GM23338 (cell line): ENCODE measurements at regions not wholly inside any gene's neighbourhood (a gene's known extent, or its start where the extent isn't known, plus 50 kb on each side); places are given as distances from the start of the nearest gene placed in this dataset.

ENCODE experiments used
- ATAC-seq: fragments of 200-7000 bp; cut with Tn5 transposase; 3 replicates; pipeline ENCODE4 v1.9.1; 2020
- DNase-seq: peaks from one replicate; pipeline ENCODE4 v3.0.0-alpha.2; 2015; ENCODE audit warnings: low spot score
- H2AFZ ChIP-seq: fragments of 200-600 bp; sonication (generic); 2 replicates; pipeline ENCODE4 v1.8.0; 2016; ENCODE audit warnings: antibody characterized with exemption, mild to moderate bottlenecking, moderate library complexity
- H3F3A ChIP-seq: fragments of 200-600 bp; sonication (generic); replicated peaks from 2 replicates; pipeline ENCODE4 v1.8.0; 2017; ENCODE audit warnings: antibody characterized with exemption, mixed run types, low read depth
- H3K27ac ChIP-seq: fragments of 200-600 bp; sonication (generic); 2 replicates; pipeline ENCODE4 v1.6.1; 2016; ENCODE audit warnings: low read depth
- H3K27me3 ChIP-seq: fragments of 200-600 bp; sonication (generic); 2 replicates; pipeline ENCODE4 v1.8.0; 2016; ENCODE audit warnings: mild to moderate bottlenecking, mixed run types, moderate library complexity; ENCODE audit not compliant: insufficient read depth
- H3K36me3 ChIP-seq: fragments of 200-600 bp; sonication (generic); 2 replicates; pipeline ENCODE4 v1.8.0; 2016; ENCODE audit warnings: mild to moderate bottlenecking; ENCODE audit not compliant: insufficient read depth
- H3K4me1 ChIP-seq: fragments of 200-600 bp; sonication (generic); 2 replicates; pipeline ENCODE4 v1.8.0; 2016; ENCODE audit warnings: mild to moderate bottlenecking, moderate library complexity; ENCODE audit not compliant: insufficient read depth
- H3K4me2 ChIP-seq: fragments of 200-600 bp; sonication (generic); 2 replicates; pipeline ENCODE4 v1.7.1; 2017; ENCODE audit warnings: mixed run types
- H3K4me3 ChIP-seq: fragments of 200-600 bp; sonication (generic); 2 replicates; pipeline ENCODE4 v1.6.1; 2016; ENCODE audit warnings: mixed run types
- H3K79me2 ChIP-seq: fragments of 200-600 bp; sonication (generic); replicated peaks from 2 replicates; pipeline ENCODE4 v1.8.0; 2017; ENCODE audit warnings: mild to moderate bottlenecking; ENCODE audit not compliant: insufficient read depth
- H3K9me2 ChIP-seq: fragments of 200-600 bp; sonication (generic); 2 replicates; pipeline ENCODE4 v1.8.0; 2017; ENCODE audit not compliant: insufficient read depth
- H4K20me1 ChIP-seq: fragments of 200-600 bp; sonication (generic); replicated peaks from 2 replicates; pipeline ENCODE4 v1.8.0; 2017; ENCODE audit warnings: mild to moderate bottlenecking; ENCODE audit not compliant: insufficient read depth
- H3K27ac Mint-ChIP-seq: 2 replicates; pipeline ENCODE4 v1.8.0; 2020; ENCODE audit warnings: inconsistent platforms, mild to moderate bottlenecking, moderate library complexity, mixed read lengths
- H3K27me3 Mint-ChIP-seq: 3 replicates; pipeline ENCODE4 v1.8.0; 2022; ENCODE audit warnings: low read depth, mild to moderate bottlenecking, moderate library complexity, mixed read lengths, inconsistent platforms; ENCODE audit not compliant: insufficient read depth, poor library complexity
- H3K36me3 Mint-ChIP-seq: 3 replicates; pipeline ENCODE4 v1.8.0; 2021; ENCODE audit warnings: low read depth, mild to moderate bottlenecking, inconsistent platforms, moderate library complexity, mixed read lengths
- H3K4me1 Mint-ChIP-seq: 3 replicates; pipeline ENCODE4 v1.8.0; 2020; ENCODE audit warnings: mild to moderate bottlenecking, inconsistent platforms, mixed read lengths
- H3K4me3 Mint-ChIP-seq: 3 replicates; pipeline ENCODE4 v1.8.0; 2021; ENCODE audit warnings: moderate library complexity, mild to moderate bottlenecking, inconsistent platforms, mixed read lengths
- H3K9me3 Mint-ChIP-seq: 3 replicates; pipeline ENCODE4 v1.8.0; 2020; ENCODE audit warnings: moderate library complexity, mild to moderate bottlenecking, inconsistent platforms, mixed read lengths
- CREB1 ChIP-seq: fragments of 250-450 bp; sonication (Bioruptor Pico); IDR thresholded peaks from 2 replicates; pipeline ENCODE4 v1.5.0; 2020; ENCODE audit warnings: low read depth, mild to moderate bottlenecking, moderate library complexity
- ETS1 ChIP-seq: IDR thresholded peaks from 2 replicates; pipeline ENCODE4 v1.6.1; 2016; ENCODE audit warnings: antibody characterized with exemption
- EZH2phosphoT487 ChIP-seq: fragments of 200-600 bp; sonication (generic); IDR thresholded peaks from one replicate; pipeline ENCODE4 v1.8.1; 2018; ENCODE audit warnings: antibody characterized with exemption; ENCODE audit not compliant: unreplicated experiment
- JUNB ChIP-seq: IDR thresholded peaks from one replicate; pipeline ENCODE4 v1.6.1; 2016; ENCODE audit warnings: antibody characterized with exemption; ENCODE audit not compliant: unreplicated experiment
- NANOG ChIP-seq: IDR thresholded peaks from 2 replicates; pipeline ENCODE4 v1.6.1; 2016; ENCODE audit warnings: antibody characterized with exemption, borderline replicate concordance
- POLR2AphosphoS5 ChIP-seq: IDR thresholded peaks from 2 replicates; pipeline ENCODE4 v1.6.1; 2016; ENCODE audit warnings: antibody characterized with exemption, low read depth
- STAT1 ChIP-seq: IDR thresholded peaks from one replicate; pipeline ENCODE4 v1.6.1; 2016; ENCODE audit warnings: antibody characterized with exemption; ENCODE audit not compliant: unreplicated experiment
- ZNF114 ChIP-seq: fragments of 250-450 bp; sonication (Bioruptor Pico); IDR thresholded peaks from 2 replicates; pipeline ENCODE4 v1.5.0; 2020; ENCODE audit warnings: mild to moderate bottlenecking, moderate library complexity
- ZNF331 ChIP-seq: fragments of 250-450 bp; sonication (Bioruptor Pico); IDR thresholded peaks from 2 replicates; pipeline ENCODE4 v1.5.0; 2020; ENCODE audit warnings: low read depth, mild to moderate bottlenecking, moderate library complexity
- TF ChIP-seq, protein P1 (sequence below), 2 experiments: fragments of 200-600 bp in 1 of 2; sonication (generic) in 1 of 2; conservative IDR thresholded peaks; 2 replicates each; pipeline versions ENCODE4 v1.5.1 to v1.6.1; 2016 to 2017; ENCODE audit warnings: antibody characterized with exemption in 2 of 2, low read depth in 2 of 2, mild to moderate bottlenecking in 2 of 2, moderate library complexity in 1 of 2
- TF ChIP-seq, protein P2 (sequence below): fragments of 250-450 bp; sonication (Bioruptor Pico); IDR thresholded peaks from 2 replicates; pipeline ENCODE4 v1.5.0; 2020; ENCODE audit warnings: mild to moderate bottlenecking, moderate library complexity
- TF ChIP-seq, protein P3 (sequence below): IDR thresholded peaks from one replicate; pipeline ENCODE4 v1.6.1; 2018; ENCODE audit warnings: antibody characterized with exemption; ENCODE audit not compliant: unreplicated experiment

DNA sequence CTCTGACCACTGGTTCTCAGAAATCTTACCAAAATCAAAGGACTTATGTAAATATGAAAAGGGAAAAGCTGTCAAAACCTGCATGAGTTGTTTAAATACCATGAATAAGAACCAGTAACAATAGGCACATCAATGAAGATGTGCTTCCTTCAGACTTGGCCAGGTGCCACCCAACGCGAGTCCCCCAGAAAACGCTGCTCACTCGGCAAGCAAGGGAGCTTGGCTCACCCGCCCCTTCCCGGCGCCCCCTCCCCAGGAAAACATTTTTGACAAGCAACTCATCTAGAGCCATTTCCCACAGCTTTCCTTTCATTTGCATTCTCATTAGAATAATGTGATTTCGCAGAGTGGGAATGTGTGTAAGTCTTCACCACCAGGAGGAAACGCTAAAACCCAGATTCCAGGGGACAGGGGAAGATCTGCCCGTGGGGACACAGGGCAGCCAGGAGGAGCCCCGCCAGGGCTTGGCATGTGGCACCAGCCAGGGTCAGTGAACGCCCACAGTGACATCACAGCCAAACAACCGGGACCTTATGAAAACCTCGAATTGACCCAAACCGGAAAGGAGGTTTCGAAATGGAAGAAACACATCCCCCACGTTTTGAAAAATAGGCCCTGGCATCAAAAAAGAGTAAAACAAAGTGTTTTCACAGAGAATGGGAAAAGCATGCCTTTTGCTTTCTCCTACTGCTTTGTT lies 366.2 kb upstream of the TSHZ3 start:
- no peaks in the 10 kb centered on the region; the same call in 1 of the 2 replicates for H3K4me1 ChIP-seq
- H3K4me2 ChIP-seq, result no peak overlapping the region
- ATAC-seq (no peak), DNase-seq (peak; percentile 11)
- no peak for TF ChIP-seq NANOG
- TF ChIP-seq ZNF331 (CRISPR knock-in tag), result no peak
- TF ChIP-seq, protein P1, sequence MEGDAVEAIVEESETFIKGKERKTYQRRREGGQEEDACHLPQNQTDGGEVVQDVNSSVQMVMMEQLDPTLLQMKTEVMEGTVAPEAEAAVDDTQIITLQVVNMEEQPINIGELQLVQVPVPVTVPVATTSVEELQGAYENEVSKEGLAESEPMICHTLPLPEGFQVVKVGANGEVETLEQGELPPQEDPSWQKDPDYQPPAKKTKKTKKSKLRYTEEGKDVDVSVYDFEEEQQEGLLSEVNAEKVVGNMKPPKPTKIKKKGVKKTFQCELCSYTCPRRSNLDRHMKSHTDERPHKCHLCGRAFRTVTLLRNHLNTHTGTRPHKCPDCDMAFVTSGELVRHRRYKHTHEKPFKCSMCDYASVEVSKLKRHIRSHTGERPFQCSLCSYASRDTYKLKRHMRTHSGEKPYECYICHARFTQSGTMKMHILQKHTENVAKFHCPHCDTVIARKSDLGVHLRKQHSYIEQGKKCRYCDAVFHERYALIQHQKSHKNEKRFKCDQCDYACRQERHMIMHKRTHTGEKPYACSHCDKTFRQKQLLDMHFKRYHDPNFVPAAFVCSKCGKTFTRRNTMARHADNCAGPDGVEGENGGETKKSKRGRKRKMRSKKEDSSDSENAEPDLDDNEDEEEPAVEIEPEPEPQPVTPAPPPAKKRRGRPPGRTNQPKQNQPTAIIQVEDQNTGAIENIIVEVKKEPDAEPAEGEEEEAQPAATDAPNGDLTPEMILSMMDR (conservative IDR thresholded peaks at IDR 0.05; ENCODE audit: low read depth in 2 of 2), result no peak
- TF ChIP-seq ZNF114 (CRISPR knock-in tag), result no peak
- TF ChIP-seq ETS1, result no peak
- no peak for TF ChIP-seq EZH2phosphoT487
- TF ChIP-seq, protein P2, sequence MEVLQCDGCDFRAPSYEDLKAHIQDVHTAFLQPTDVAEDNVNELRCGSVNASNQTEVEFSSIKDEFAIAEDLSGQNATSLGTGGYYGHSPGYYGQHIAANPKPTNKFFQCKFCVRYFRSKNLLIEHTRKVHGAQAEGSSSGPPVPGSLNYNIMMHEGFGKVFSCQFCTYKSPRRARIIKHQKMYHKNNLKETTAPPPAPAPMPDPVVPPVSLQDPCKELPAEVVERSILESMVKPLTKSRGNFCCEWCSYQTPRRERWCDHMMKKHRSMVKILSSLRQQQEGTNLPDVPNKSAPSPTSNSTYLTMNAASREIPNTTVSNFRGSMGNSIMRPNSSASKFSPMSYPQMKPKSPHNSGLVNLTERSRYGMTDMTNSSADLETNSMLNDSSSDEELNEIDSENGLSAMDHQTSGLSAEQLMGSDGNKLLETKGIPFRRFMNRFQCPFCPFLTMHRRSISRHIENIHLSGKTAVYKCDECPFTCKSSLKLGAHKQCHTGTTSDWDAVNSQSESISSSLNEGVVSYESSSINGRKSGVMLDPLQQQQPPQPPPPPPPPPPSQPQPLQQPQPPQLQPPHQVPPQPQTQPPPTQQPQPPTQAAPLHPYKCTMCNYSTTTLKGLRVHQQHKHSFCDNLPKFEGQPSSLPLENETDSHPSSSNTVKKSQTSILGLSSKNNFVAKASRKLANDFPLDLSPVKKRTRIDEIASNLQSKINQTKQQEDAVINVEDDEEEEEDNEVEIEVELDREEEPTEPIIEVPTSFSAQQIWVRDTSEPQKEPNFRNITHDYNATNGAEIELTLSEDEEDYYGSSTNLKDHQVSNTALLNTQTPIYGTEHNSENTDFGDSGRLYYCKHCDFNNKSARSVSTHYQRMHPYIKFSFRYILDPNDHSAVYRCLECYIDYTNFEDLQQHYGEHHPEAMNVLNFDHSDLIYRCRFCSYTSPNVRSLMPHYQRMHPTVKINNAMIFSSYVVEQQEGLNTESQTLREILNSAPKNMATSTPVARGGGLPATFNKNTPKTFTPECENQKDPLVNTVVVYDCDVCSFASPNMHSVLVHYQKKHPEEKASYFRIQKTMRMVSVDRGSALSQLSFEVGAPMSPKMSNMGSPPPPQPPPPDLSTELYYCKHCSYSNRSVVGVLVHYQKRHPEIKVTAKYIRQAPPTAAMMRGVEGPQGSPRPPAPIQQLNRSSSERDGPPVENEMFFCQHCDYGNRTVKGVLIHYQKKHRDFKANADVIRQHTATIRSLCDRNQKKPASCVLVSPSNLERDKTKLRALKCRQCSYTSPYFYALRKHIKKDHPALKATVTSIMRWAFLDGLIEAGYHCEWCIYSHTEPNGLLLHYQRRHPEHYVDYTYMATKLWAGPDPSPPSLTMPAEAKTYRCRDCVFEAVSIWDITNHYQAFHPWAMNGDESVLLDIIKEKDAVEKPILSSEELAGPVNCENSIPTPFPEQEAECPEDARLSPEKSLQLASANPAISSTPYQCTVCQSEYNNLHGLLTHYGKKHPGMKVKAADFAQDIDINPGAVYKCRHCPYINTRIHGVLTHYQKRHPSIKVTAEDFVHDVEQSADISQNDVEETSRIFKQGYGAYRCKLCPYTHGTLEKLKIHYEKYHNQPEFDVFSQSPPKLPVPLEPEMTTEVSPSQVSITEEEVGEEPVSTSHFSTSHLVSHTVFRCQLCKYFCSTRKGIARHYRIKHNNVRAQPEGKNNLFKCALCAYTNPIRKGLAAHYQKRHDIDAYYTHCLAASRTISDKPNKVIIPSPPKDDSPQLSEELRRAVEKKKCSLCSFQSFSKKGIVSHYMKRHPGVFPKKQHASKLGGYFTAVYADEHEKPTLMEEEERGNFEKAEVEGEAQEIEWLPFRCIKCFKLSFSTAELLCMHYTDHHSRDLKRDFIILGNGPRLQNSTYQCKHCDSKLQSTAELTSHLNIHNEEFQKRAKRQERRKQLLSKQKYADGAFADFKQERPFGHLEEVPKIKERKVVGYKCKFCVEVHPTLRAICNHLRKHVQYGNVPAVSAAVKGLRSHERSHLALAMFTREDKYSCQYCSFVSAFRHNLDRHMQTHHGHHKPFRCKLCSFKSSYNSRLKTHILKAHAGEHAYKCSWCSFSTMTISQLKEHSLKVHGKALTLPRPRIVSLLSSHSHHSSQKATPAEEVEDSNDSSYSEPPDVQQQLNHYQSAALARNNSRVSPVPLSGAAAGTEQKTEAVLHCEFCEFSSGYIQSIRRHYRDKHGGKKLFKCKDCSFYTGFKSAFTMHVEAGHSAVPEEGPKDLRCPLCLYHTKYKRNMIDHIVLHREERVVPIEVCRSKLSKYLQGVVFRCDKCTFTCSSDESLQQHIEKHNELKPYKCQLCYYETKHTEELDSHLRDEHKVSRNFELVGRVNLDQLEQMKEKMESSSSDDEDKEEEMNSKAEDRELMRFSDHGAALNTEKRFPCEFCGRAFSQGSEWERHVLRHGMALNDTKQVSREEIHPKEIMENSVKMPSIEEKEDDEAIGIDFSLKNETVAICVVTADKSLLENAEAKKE (CRISPR knock-in tag), result no peak
- TF ChIP-seq, protein P3, sequence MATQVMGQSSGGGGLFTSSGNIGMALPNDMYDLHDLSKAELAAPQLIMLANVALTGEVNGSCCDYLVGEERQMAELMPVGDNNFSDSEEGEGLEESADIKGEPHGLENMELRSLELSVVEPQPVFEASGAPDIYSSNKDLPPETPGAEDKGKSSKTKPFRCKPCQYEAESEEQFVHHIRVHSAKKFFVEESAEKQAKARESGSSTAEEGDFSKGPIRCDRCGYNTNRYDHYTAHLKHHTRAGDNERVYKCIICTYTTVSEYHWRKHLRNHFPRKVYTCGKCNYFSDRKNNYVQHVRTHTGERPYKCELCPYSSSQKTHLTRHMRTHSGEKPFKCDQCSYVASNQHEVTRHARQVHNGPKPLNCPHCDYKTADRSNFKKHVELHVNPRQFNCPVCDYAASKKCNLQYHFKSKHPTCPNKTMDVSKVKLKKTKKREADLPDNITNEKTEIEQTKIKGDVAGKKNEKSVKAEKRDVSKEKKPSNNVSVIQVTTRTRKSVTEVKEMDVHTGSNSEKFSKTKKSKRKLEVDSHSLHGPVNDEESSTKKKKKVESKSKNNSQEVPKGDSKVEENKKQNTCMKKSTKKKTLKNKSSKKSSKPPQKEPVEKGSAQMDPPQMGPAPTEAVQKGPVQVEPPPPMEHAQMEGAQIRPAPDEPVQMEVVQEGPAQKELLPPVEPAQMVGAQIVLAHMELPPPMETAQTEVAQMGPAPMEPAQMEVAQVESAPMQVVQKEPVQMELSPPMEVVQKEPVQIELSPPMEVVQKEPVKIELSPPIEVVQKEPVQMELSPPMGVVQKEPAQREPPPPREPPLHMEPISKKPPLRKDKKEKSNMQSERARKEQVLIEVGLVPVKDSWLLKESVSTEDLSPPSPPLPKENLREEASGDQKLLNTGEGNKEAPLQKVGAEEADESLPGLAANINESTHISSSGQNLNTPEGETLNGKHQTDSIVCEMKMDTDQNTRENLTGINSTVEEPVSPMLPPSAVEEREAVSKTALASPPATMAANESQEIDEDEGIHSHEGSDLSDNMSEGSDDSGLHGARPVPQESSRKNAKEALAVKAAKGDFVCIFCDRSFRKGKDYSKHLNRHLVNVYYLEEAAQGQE, result no peak
- TF ChIP-seq STAT1, result no peak
- TF ChIP-seq CREB1 (CRISPR knock-in tag), result no peak
- TF ChIP-seq POLR2AphosphoS5, result no peak
- TF ChIP-seq JUNB, result no peak
- H3F3A ChIP-seq, result no peaks in the 10 kb centered on the region
- no peaks in the 10 kb centered on the region for H3K27me3 ChIP-seq
- H3K27ac ChIP-seq, result no peak overlapping the region
- H3K4me3 ChIP-seq, result no peak overlapping the region
- peak overlapping the region; percentile 50; the same call in 1 of the 2 replicates for H2AFZ ChIP-seq
- Mint-ChIP-seq H3K36me3 (no peaks in the 10 kb centered on the region), H3K9me3 (no peaks in the 10 kb centered on the region; the same call in 2 of the 3 replicates), H3K4me3 (no peak overlapping the region), H3K27me3 (no peaks in the 10 kb centered on the region), H3K27ac (no peak overlapping the region), H3K4me1 (peaks cover 29% of the 10 kb centered on the region; the same call in 2 of the 3 replicates)
- H3K79me2 ChIP-seq, result no peaks in the 10 kb centered on the region
- 0 out of 2 replicates have a peak, but pooled peaks cover 7% of the 10 kb centered on the region for H3K9me2 ChIP-seq
- no peaks in the 10 kb centered on the region for H3K36me3 ChIP-seq
- H4K20me1 ChIP-seq, result no peaks in the 10 kb centered on the region
